GM19395 (cell line): ENCODE measurements at regions not wholly inside any gene's neighbourhood (a gene's known extent, or its start where the extent isn't known, plus 50 kb on each side); places are given as distances from the start of the nearest gene placed in this dataset.

ENCODE experiments used
- ATAC-seq: cut with Tn5 transposase; IDR thresholded peaks from one replicate; pipeline ENCODE4 v1.9.1; 2021; ENCODE audit warnings: mild to moderate bottlenecking, moderate library complexity; ENCODE audit not compliant: unreplicated experiment

DNA sequence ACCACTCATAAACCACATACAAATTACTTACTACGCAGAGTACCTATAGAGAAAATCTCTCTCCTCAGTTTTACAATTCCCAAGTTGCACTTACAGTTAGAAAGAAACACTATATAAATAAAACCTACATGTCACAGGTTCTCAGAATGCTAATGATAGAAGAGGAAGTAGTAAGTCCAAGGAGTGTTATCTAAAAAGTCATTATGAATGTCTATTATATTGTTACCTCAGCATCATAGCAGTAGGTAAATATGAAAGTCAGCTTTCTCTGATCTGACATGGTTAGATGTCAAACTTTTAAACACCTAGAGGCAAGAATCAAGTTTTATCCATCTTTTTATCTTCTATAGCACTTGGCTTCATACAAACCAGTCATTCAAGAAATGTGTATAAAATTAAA is 163.2 kb upstream of the FAM241A start:
- ATAC-seq: no peak

DNA sequence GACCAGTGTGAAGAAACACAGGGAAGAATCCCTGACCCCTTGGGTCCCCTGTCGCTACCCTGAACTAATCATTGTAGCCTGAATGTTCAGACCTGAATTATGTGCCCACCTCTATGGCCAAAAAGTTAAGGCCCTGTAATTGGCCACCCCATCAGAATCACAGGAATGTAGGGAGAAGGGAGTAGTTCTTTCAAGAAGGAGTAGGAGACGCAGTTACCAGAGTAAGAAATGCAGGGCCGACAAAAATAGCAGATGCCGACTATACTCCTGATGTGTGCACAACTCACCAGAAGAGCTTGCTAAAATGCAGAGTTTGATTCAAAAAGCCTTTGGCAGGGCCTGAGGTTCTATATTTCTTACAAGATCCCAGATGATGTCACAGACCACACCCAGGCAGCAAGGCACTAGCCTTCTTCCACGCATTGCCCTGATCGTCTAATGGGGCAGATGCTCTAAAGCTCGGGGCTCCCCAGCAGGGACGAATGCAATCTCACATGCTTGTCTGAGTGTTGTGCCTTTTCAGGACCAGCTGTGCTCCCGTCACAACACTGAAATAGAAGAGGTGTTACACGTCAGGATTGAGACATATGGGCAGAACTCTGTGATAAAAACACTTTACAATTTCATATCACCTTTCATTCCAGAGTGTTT is 161.0 kb upstream of the FAM241A start:
- ATAC-seq: no peak

DNA sequence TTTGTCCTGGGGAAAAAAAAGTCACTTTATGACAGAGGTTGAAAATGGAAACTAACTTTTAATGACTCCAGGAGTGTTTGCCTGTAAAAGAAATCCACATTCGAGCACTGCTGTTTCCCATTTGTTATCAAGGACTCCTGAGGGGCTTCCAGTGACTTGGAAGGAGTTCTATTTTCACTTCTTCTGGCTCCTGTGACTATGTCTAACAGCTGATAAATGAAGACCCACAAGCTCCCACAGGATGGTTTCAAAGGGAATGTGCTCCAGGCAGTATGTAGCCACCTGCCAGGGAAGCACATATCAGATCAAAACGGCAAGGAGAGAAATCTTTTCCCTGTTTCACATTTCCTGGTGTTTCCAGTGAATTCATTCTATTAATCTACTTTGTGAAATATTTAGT is 159.8 kb upstream of the FAM241A start:
- no peak for ATAC-seq

DNA sequence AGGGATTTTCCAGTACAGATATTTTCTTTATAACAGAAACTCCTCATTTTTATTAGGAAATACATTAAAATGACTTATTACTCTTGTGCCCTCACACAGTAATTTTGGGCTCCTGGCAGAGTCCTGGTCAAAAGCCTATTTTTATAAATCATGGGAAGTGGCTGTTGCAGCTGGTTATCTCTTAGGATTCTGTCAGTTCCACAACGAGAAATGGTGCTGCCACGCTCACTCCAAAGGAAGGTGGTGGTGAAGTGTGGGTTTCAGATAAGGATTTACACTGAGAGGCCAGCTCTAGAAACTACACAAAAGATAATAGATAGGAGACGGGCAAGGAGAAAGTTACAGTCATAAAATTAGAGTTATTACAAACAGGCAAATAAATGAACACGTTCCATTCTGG is 159.2 kb upstream of the FAM241A start:
- no peak for ATAC-seq

DNA sequence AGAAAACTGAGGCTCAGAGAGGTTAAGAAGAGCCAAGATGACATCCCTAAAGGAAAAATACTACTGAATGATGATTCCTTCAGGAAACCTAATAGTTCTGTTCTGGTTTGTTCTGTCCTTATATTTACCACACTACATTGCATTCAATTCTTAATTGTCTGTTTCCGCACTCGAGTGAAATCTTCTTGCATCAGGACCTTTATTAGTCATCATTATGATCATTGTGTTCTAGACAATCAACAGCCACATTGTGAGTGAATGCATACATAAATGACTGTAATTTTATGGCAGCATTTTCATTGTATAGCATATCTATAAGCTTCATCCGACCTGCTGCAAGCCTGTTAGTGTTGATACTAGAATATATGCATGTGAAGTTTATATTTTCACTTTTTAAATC is 156.7 kb upstream of the FAM241A start:
- no peak for ATAC-seq

DNA sequence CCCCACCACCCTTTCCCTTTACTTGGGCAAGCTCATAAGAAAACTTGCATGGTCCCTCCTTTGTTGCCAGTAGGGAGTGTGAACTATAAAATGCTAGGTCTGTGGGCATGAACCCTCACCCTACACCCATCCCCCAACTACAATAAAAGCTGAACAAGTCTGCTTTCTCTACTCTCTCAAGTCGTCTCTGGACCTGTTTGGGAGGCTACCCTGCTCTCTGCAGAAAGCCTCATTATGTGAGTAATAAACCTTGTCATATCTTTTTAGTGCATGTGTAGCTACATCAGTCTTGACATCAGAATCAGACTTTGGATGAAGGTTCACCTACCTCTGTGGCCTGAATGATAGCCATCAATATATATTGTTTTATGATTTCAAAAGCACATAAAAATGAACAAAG is 155.4 kb upstream of the FAM241A start:
- ATAC-seq: no peak

DNA sequence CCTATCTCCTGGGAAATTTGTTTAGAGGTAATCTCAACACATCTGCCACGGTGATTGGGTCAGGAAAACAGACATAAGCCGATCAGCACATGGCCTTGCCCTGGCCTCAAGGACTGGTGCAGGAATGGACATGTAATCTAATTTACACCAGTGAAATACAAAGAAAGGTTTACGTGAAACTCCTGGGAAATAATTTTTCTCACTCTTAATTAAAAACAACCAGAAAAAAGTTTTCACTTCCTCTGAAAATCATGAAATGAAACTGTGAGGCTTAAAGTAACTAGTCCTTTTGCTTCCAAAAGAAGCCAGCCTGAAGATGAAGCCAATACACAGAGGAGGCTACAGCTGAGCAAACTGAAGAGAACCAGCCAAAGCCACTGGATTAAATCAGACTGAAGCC is 154.1 kb upstream of the FAM241A start:
- peak; percentile 99 for ATAC-seq

DNA sequence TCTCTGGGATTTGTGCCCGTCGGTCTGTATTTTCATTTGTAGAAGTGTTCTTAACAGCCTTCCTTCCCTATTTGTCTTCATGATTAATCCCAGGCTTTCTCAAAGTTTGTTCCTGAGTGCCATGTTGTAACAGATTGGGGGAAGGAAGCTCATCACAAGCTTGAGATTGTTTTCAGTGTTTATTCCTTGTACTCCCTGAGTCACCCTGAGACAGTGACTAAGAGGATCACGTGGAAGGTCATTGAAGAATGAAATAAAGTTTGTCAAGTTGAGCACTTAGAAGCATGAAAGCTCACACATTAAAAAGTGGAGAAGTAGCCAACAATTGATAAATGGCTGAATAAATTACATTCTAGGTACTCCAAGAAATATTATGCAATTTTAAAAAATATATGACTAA is 153.5 kb upstream of the FAM241A start:
- no peak for ATAC-seq

DNA sequence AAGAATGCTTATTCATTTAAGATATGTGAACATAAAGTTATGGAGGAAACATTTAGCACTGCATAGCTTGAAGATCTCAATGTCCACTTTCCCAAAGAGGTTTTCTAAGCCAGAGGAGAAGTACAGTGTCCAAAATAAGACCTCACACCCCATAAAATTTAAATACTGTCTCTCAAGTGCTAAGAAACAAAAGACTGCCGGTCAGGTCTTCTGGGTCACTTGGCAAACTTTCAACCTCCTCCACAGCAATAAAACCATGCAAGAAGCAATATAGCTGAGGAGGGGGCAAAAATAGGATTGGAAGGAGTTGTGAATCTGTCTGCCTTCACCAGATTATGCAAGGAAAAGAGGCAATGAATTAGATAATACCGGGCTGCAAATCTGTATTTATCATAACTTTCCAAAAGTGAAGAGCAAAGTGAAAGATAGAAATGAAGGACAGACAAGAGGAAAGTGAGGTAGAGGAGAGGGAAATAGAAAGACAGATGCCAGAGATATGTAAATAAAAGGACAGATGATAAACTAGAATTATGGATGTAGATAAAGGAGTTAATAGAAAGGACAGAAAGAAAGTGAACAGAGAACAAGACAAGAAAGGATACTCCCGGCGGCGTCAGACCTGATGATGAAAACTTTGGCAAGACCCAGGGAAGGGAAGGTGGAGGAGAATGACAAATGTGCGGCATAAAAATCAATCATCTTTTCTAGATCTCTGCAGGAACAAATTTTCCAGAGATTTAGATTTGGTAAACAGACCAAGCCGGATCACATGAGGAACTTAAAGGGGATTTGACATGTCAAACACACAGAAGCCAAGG is 152.7 kb upstream of the FAM241A start:
- no peak for ATAC-seq

DNA sequence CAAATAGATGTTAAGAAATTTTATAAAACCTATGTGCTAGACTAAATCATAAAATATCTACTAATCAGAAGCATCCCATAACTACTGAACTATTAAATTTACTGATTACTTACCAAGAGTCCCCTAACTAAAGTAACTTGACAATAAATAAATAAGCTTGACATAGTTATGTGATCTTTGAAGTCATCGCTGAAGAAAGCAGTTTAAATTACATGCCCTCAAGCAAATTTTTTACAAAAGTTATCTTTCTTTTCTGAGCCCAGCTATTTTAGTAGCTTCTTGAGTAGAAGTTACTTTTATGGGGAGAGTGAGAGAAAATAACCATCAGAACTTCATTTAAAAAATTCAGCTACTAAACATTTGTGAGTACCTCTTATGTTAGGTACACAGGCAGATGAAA is 150.9 kb upstream of the FAM241A start:
- ATAC-seq: no peak

DNA sequence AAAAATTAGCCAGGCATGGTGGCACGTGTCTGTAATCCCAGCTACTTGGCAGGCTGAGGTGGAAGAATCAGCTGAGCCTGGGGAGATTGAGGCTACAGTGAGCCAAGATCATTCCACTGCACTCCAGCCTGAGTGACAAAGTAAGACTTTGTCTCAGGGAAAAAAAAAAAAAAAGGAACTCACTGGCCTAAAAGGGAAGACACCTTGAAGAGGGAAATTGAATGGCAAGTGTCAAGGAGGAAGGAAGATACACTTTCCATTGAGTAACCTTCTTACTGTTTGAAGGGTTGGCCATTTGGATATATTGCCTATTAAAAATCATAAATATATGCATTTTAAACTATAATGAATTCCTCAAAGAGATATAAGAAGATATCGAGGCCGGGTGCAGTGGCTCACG is 147.5 kb upstream of the FAM241A start:
- no peak for ATAC-seq

DNA sequence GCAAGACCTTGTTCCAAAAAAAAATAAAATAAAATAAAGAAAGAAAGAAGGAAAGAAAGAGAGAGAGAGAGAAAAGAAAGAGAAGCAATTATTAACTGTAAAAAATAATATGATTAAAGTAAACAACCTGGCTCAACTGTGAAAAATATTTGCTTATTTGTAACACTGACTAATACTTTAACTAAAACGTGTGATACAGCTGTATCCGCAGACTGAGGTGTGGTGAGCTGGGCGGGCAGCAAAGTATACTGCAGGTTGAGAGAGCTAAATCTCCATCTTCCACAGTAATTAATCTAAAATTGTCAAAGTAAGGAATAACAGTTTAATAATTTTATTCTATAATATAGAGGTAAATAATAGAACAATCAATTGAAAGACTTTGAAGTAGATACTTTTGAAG is 145.5 kb upstream of the FAM241A start:
- no peak for ATAC-seq

DNA sequence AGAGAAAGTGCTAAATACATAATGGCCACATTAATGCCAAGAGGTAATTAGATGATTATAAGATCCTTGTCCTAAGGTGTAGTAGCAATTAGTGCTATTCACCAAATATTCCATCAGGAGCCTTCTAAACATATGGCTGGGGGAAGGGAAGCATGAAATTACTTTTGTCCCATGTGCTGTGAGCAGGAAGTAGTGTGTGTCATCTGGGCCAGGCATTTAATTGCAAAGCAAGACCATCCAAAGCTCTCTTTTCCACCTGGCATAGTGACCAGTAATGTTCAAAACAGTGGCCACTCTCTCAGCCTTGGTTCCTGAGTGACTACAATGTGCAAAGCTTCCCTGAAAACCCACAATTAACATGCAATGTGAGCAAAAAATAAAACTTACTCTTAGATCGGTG is 144.2 kb upstream of the FAM241A start:
- ATAC-seq: no peak

DNA sequence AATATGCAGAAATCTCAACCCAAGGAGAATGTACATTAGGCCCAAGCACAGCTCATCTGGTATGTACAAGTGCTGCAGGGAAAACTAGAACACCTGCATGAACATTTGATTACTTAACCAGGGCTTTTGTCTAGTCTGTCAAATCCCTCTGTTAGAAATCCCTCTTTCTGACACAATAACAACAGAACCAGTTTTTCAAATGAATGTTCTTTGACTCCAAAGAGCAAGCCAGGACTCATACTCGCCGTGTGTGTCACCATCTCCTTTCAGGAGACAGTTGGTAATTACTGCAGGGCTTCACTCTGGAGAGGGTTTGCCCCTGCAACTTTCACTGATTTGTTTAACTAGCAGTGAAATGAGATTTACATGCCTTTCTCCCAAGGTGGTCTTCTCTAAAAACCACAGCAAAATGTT is 143.0 kb upstream of the FAM241A start:
- no peak for ATAC-seq

DNA sequence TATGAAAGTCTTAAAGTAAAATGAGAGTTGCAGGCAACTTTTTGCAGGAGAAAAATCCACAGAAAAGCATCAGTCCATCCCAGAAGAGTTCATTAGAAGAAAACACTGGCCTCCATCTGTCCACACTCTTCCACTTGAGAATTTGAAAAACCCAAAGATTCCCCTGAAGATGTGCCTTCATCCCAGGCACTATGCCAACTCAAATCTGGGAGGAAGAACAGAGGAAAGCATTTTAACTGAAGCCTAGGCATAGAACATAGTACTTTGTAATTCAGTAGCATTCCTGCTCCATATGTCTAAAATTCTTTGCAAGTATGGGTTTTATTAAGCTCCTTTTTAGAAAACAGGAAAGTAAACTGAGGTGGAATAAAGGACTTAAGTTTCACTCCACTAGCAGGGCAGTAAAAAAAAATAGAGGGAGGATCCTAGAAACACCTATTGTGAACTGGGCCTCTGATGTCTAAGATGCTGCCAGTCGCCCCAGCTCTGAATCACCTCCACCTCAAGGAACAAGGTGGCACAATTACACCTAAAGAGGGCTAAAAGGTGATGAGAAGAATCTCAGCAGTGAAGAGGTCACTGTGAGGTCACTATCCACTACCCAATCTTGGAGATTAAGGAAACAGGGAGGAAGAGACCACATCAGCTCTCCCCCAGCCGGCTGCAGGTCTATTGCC is 141.9 kb upstream of the FAM241A start:
- ATAC-seq: no peak

DNA sequence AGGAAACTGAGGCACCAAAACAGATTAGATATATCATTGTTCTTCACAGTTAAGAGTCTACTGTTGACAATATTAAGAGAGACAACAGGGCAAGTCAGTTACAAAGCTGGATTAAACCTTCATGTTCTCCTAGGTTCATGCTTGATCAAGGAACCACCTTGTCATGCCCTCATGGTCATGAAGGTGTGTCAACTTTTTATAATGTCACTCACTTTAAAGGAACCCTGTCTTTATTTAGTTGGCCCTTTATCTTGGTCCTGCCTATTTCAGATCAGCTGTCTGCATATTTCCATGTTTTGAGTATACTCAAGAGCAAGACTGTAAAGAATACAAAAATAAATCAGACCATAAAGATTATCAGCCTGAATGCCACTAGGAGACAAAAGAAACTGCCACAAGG is 140.2 kb upstream of the FAM241A start:
- ATAC-seq: no peak

DNA sequence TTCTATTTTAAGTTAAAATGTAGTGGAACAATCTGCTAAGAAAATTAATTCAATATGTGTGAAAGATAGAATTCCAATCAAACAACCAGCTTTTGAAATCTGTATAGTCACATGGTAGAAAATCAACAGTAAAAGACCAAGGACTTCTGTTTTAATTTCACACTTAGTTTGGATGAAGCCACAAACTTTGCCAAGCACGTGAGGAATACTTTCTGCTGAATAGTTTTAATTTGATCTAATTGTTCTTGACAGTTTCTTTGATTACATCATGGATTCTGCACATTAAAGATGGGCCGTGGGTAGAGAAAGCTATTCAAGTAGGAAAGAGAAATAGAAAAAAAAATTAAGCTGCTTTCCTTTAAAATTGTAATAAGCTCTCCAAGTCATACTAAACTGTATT is 137.9 kb upstream of the FAM241A start:
- ATAC-seq: no peak

DNA sequence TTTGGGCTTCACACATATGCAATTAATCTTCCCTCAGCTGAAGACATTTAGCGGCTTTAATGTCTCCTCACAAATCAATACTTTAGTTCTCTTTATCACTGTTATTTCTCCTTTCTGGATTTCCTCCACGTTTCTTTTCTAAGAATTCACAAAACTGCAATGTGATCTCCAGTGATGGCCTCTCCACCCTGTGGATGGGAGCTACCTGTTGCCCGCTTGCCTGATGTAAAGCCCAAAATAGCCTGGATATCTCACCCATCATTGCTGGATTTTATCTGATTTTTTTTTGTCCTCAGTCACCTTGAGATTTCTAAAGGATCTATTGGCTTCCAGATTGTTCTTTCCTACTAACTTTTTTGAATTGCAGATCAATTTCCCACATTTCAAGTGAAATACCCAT is 129.3 kb upstream of the FAM241A start:
- ATAC-seq: no peak

DNA sequence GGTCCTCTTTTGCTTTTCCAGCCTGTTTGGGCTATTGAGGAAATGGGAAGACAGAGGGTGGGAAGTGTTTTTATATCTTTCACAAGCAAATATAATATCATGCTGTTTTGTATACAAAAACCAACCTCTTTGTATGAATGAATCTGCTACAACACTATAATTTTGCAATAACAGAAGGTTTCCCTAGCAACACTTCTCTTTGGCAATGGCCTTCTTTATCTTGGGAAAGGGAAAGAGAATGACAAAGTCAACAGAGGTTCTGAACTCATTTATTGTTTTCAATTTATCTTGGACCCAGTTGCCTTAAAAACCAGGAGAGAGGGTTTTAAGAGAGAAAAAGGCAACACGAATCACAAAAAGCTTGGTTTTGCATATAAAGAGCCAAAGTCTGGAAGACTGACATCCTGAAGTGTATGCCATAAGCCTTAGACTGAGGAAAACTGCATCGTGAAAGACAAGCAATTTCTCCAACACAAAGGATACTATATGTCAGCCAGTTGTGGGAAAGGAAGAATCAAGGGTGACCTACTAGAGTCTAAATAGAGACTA is 121.8 kb upstream of the FAM241A start:
- ATAC-seq: no peak

DNA sequence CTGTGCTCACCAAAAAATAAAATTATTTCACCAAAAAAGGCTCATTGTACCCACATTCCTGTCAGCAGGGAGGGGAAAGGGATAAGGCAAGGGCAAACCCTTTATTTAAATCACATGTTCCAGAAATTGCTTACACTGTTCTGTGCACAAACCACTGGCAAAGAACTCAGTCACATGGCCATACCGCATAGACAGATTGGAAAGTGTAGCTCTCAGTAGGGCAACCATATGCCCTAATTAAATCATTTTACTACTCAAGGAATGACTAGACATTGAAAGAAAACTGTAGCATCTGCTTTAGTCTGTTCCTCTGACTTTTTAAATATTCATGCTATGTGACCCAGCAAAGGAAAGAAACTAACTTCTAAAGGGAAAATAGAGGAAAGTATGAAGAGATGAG is 119.2 kb upstream of the FAM241A start:
- no peak for ATAC-seq

DNA sequence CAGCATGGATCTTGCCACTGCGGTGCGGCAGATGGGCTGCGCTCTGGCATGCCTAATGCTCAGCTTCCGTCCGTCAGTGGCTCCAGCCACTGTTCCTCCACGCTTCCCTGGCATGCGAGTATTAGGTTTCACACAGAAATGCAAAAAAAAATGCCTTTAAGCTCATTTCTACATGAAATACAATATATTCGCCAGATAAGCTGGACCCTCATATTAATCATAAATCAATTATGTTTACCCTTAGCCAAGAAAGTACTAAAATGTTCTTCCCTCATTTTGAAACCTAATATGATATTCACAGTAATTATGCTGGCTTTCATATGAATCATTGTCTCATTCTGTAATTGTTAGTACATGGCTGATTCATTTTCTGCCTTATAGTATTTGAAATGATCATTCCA is 115.5 kb upstream of the FAM241A start:
- ATAC-seq: no peak
